ENCODE measurements at regions not wholly inside any gene's neighbourhood (a gene's known extent, or its start where the extent isn't known, plus 50 kb on each side); places are given as distances from the start of the nearest gene placed in this dataset.

- POLR2A ChIA-PET, result no interaction called here
- no peak overlapping the region for H3K4me3 Mint-ChIP-seq
- no peaks in the 10 kb centered on the region for H3K9me3 Mint-ChIP-seq
- DNase-seq (no peak), ATAC-seq (ENCODE audit: low read depth) (no peak)
- H3K27ac Mint-ChIP-seq, result no peak overlapping the region
- no peaks in the 10 kb centered on the region for H3K4me1 Mint-ChIP-seq
- H3K27me3 Mint-ChIP-seq, result no peaks in the 10 kb centered on the region
- H3K36me3 Mint-ChIP-seq, result no peaks in the 10 kb centered on the region
Observed at GRCh38 chr5:167786871-167787578, 504.4 kb upstream of the WWC1 start.

GRCh38 chr5:167790045-167790444 lies 501.4 kb upstream of the WWC1 start:
- no peak for ATAC-seq (ENCODE audit: low read depth)
- H3K36me3 Mint-ChIP-seq, result no peaks in the 10 kb centered on the region
- H3K27me3 Mint-ChIP-seq, result no peaks in the 10 kb centered on the region
- DNase-seq, result no peak
- no peaks in the 10 kb centered on the region for H3K9me3 Mint-ChIP-seq
- H3K4me3 Mint-ChIP-seq, result no peak overlapping the region
- H3K4me1 Mint-ChIP-seq, result no peaks in the 10 kb centered on the region
- H3K27ac Mint-ChIP-seq, result no peak overlapping the region
- POLR2A ChIA-PET, result no interaction called here

GRCh38 chr5:167790462-167791260 lies 500.8 kb upstream of the WWC1 start:
- no peaks in the 10 kb centered on the region for H3K36me3 Mint-ChIP-seq
- H3K27me3 Mint-ChIP-seq, result no peaks in the 10 kb centered on the region
- H3K4me3 Mint-ChIP-seq, result no peak overlapping the region
- POLR2A ChIA-PET, result no interaction called here
- no peaks in the 10 kb centered on the region for H3K4me1 Mint-ChIP-seq
- DNase-seq (no peak), ATAC-seq (ENCODE audit: low read depth) (no peak)
- H3K9me3 Mint-ChIP-seq, result no peaks in the 10 kb centered on the region
- no peak overlapping the region for H3K27ac Mint-ChIP-seq

GRCh38 chr5:167792514-167792913 lies 498.9 kb upstream of the WWC1 start:
- DNase-seq (no peak), ATAC-seq (ENCODE audit: low read depth) (no peak)
- POLR2A ChIA-PET, result no interaction called here
- H3K9me3 Mint-ChIP-seq, result no peaks in the 10 kb centered on the region
- no peaks in the 10 kb centered on the region for H3K36me3 Mint-ChIP-seq
- H3K27ac Mint-ChIP-seq, result no peak overlapping the region
- H3K4me1 Mint-ChIP-seq, result no peaks in the 10 kb centered on the region
- H3K4me3 Mint-ChIP-seq, result no peak overlapping the region
- no peaks in the 10 kb centered on the region for H3K27me3 Mint-ChIP-seq

GRCh38 chr5:167793700-167794099 lies 497.7 kb upstream of the WWC1 start:
- POLR2A ChIA-PET, result no interaction called here
- no peak for DNase-seq
- H3K9me3 Mint-ChIP-seq, result no peaks in the 10 kb centered on the region

GRCh38 chr5:167794121-167794520 lies 497.3 kb upstream of the WWC1 start:
- Mint-ChIP-seq H3K36me3 (no peaks in the 10 kb centered on the region), H3K27me3 (no peaks in the 10 kb centered on the region), H3K4me3 (no peak overlapping the region), H3K9me3 (no peaks in the 10 kb centered on the region), H3K27ac (no peak overlapping the region), H3K4me1 (no peaks in the 10 kb centered on the region)
- POLR2A ChIA-PET, result no interaction called here
- no peak for ATAC-seq (ENCODE audit: low read depth)
- DNase-seq, result no peak

More at GRCh38 chr5:167793700-167794099, 497.7 kb upstream of the WWC1 start:
- no peaks in the 10 kb centered on the region for H3K36me3 Mint-ChIP-seq
- ATAC-seq (ENCODE audit: low read depth), result no peak
- no peak overlapping the region for H3K27ac Mint-ChIP-seq
- no peaks in the 10 kb centered on the region for H3K27me3 Mint-ChIP-seq
- H3K4me3 Mint-ChIP-seq, result no peak overlapping the region
- H3K4me1 Mint-ChIP-seq, result no peaks in the 10 kb centered on the region

GRCh38 chr5:167796672-167797071 lies 494.8 kb upstream of the WWC1 start:
- Mint-ChIP-seq H3K4me3 (no peak overlapping the region), H3K4me1 (no peaks in the 10 kb centered on the region), H3K9me3 (no peaks in the 10 kb centered on the region), H3K27ac (no peak overlapping the region), H3K27me3 (no peaks in the 10 kb centered on the region), H3K36me3 (no peaks in the 10 kb centered on the region)
- no peak for ATAC-seq (ENCODE audit: low read depth)
- POLR2A ChIA-PET, result no interaction called here
- DNase-seq, result no peak

- H3K36me3 Mint-ChIP-seq, result no peaks in the 10 kb centered on the region
- POLR2A ChIA-PET, result no interaction called here
- H3K4me3 Mint-ChIP-seq, result no peak overlapping the region
- H3K9me3 Mint-ChIP-seq, result no peaks in the 10 kb centered on the region
- DNase-seq (no peak), ATAC-seq (ENCODE audit: low read depth) (no peak)
- no peaks in the 10 kb centered on the region for H3K27me3 Mint-ChIP-seq
- H3K4me1 Mint-ChIP-seq, result no peaks in the 10 kb centered on the region
- H3K27ac Mint-ChIP-seq, result no peak overlapping the region
Observed at GRCh38 chr5:167797933-167798332, 493.5 kb upstream of the WWC1 start.

- H3K9me3 Mint-ChIP-seq, result no peaks in the 10 kb centered on the region
- H3K27me3 Mint-ChIP-seq, result peaks cover 2% of the 10 kb centered on the region
- no peaks in the 10 kb centered on the region for H3K4me1 Mint-ChIP-seq
- ATAC-seq (ENCODE audit: low read depth) (no peak), DNase-seq (no peak)
- POLR2A ChIA-PET, result no interaction called here
- H3K36me3 Mint-ChIP-seq, result no peaks in the 10 kb centered on the region
- H3K4me3 Mint-ChIP-seq, result no peak overlapping the region
- H3K27ac Mint-ChIP-seq, result no peak overlapping the region
Observed at GRCh38 chr5:167798448-167798847, 493.0 kb upstream of the WWC1 start.

GRCh38 chr5:167800427-167800826 lies 491.0 kb upstream of the WWC1 start:
- DNase-seq (no peak), ATAC-seq (ENCODE audit: low read depth) (no peak)
- no peak overlapping the region for H3K27ac Mint-ChIP-seq
- POLR2A ChIA-PET, result no interaction called here
- H3K36me3 Mint-ChIP-seq, result no peaks in the 10 kb centered on the region
- no peak overlapping the region for H3K4me3 Mint-ChIP-seq
- H3K27me3 Mint-ChIP-seq, result peaks cover 2% of the 10 kb centered on the region
- no peaks in the 10 kb centered on the region for H3K9me3 Mint-ChIP-seq
- no peaks in the 10 kb centered on the region for H3K4me1 Mint-ChIP-seq

GRCh38 chr5:167801999-167802398 lies 489.4 kb upstream of the WWC1 start:
- H3K4me1 Mint-ChIP-seq, result no peaks in the 10 kb centered on the region
- DNase-seq, result no peak
- H3K9me3 Mint-ChIP-seq, result no peaks in the 10 kb centered on the region
- peaks cover 2% of the 10 kb centered on the region for H3K27me3 Mint-ChIP-seq
- H3K4me3 Mint-ChIP-seq, result no peak overlapping the region
- no peak overlapping the region for H3K27ac Mint-ChIP-seq
- ATAC-seq (ENCODE audit: low read depth), result no peak
- POLR2A ChIA-PET, result no interaction called here
- no peaks in the 10 kb centered on the region for H3K36me3 Mint-ChIP-seq

GRCh38 chr5:167802755-167803431 lies 488.6 kb upstream of the WWC1 start:
- no peak overlapping the region for H3K27ac Mint-ChIP-seq
- H3K4me3 Mint-ChIP-seq, result no peak overlapping the region
- no peaks in the 10 kb centered on the region for H3K4me1 Mint-ChIP-seq
- no peaks in the 10 kb centered on the region for H3K9me3 Mint-ChIP-seq
- POLR2A ChIA-PET, result no interaction called here
- DNase-seq, result no peak
- ATAC-seq (ENCODE audit: low read depth), result no peak
- no peaks in the 10 kb centered on the region for H3K36me3 Mint-ChIP-seq
- H3K27me3 Mint-ChIP-seq, result peaks cover 2% of the 10 kb centered on the region

- no peak overlapping the region for H3K27ac Mint-ChIP-seq
- DNase-seq (no peak), ATAC-seq (ENCODE audit: low read depth) (no peak)
- no peaks in the 10 kb centered on the region for H3K36me3 Mint-ChIP-seq
- peaks cover 2% of the 10 kb centered on the region for H3K27me3 Mint-ChIP-seq
- POLR2A ChIA-PET, result no interaction called here
- H3K4me3 Mint-ChIP-seq, result no peak overlapping the region
- no peaks in the 10 kb centered on the region for H3K9me3 Mint-ChIP-seq
- H3K4me1 Mint-ChIP-seq, result no peaks in the 10 kb centered on the region
Observed at GRCh38 chr5:167804512-167805220, 486.8 kb upstream of the WWC1 start.

All from activated naive CD8-positive, alpha-beta T cell treated with anti-CD3 and anti-CD28 coated beads, Interleukin-2, amount 10 ng/mL, durations not matched to agents 7 days and 5 days (primary cell).